Nephron progenitor cell (in vitro differentiated cells): ENCODE measurements at regions not wholly inside any gene's neighbourhood (a gene's known extent, or its start where the extent isn't known, plus 50 kb on each side); places are given as distances from the start of the nearest gene placed in this dataset.

Source experiments
- DNase-seq: peaks from one replicate; pipeline ENCODE4 v3.0.0; 2021
- H3K27ac Mint-ChIP-seq: 2 replicates; pipeline ENCODE4 v1.8.0; 2021; ENCODE audit warnings: mild to moderate bottlenecking, moderate library complexity, mixed read lengths
- H3K27me3 Mint-ChIP-seq: 2 replicates; pipeline ENCODE4 v1.8.0; 2021; ENCODE audit warnings: mild to moderate bottlenecking, low read depth, mixed read lengths; ENCODE audit not compliant: poor library complexity
- H3K36me3 Mint-ChIP-seq: 2 replicates; pipeline ENCODE4 v1.8.0; 2021; ENCODE audit warnings: low read depth, mixed read lengths
- H3K4me1 Mint-ChIP-seq: 2 replicates; pipeline ENCODE4 v1.8.0; 2021; ENCODE audit warnings: mixed read lengths
- H3K4me3 Mint-ChIP-seq: 2 replicates; pipeline ENCODE4 v1.8.0; 2021; ENCODE audit warnings: mild to moderate bottlenecking, moderate library complexity, mixed read lengths
- H3K9me3 Mint-ChIP-seq: 2 replicates; pipeline ENCODE4 v1.8.0; 2021; ENCODE audit warnings: mild to moderate bottlenecking, moderate library complexity, mixed read lengths
- CTCF ChIP-seq: fragments of 200-600 bp; sonication (generic); IDR thresholded peaks from 2 replicates; pipeline ENCODE4 v1.5.0; 2021; ENCODE audit warnings: antibody characterized with exemption

GRCh38 chr3:147615035-147615434 is 205.9 kb downstream of the ZIC1 start:
- H3K9me3 Mint-ChIP-seq, result no peaks in the 10 kb centered on the region
- H3K4me3 Mint-ChIP-seq, result no peak overlapping the region
- DNase-seq, result no peak
- H3K27me3 Mint-ChIP-seq, result no peaks in the 10 kb centered on the region
- H3K27ac Mint-ChIP-seq, result no peak overlapping the region
- H3K36me3 Mint-ChIP-seq, result no peaks in the 10 kb centered on the region
- H3K4me1 Mint-ChIP-seq, result peaks cover 37% of the 10 kb centered on the region
- TF ChIP-seq CTCF, result no peak

GRCh38 chr3:147616998-147617619 is 207.9 kb downstream of the ZIC1 start:
- no peaks in the 10 kb centered on the region for H3K36me3 Mint-ChIP-seq
- TF ChIP-seq CTCF, result peak; percentile 59
- H3K27ac Mint-ChIP-seq, result no peak overlapping the region
- no peak overlapping the region for H3K4me3 Mint-ChIP-seq
- no peak for DNase-seq
- no peaks in the 10 kb centered on the region for H3K9me3 Mint-ChIP-seq
- H3K27me3 Mint-ChIP-seq, result no peaks in the 10 kb centered on the region
- H3K4me1 Mint-ChIP-seq, result peaks cover 40% of the 10 kb centered on the region

GRCh38 chr3:147618691-147619090 is 209.5 kb downstream of the ZIC1 start:
- Mint-ChIP-seq H3K27me3 (no peaks in the 10 kb centered on the region), H3K4me1 (peaks cover 35% of the 10 kb centered on the region), H3K9me3 (no peaks in the 10 kb centered on the region), H3K4me3 (no peak overlapping the region), H3K27ac (no peak overlapping the region), H3K36me3 (no peaks in the 10 kb centered on the region)
- TF ChIP-seq CTCF, result no peak
- DNase-seq, result no peak

- Mint-ChIP-seq H3K4me3 (no peak overlapping the region), H3K27ac (no peak overlapping the region), H3K36me3 (no peaks in the 10 kb centered on the region), H3K9me3 (no peaks in the 10 kb centered on the region), H3K27me3 (peaks cover 3% of the 10 kb centered on the region), H3K4me1 (peaks cover 21% of the 10 kb centered on the region)
- peak; percentile 10 for DNase-seq
- no peak for TF ChIP-seq CTCF
Observed at GRCh38 chr3:147619921-147620560, 210.9 kb downstream of the ZIC1 start.

- peaks cover 3% of the 10 kb centered on the region for H3K27me3 Mint-ChIP-seq
- no peak for DNase-seq
- no peak overlapping the region for H3K27ac Mint-ChIP-seq
- no peak overlapping the region for H3K4me3 Mint-ChIP-seq
- H3K36me3 Mint-ChIP-seq, result no peaks in the 10 kb centered on the region
- H3K9me3 Mint-ChIP-seq, result no peaks in the 10 kb centered on the region
- no peak for TF ChIP-seq CTCF
- peaks cover 16% of the 10 kb centered on the region for H3K4me1 Mint-ChIP-seq
Observed at GRCh38 chr3:147620906-147621305, 211.7 kb downstream of the ZIC1 start.

GRCh38 chr3:147630921-147631415 is 221.8 kb downstream of the ZIC1 start:
- Mint-ChIP-seq H3K27me3 (no peaks in the 10 kb centered on the region), H3K4me3 (no peak overlapping the region), H3K36me3 (peaks cover 2% of the 10 kb centered on the region), H3K9me3 (peaks cover 15% of the 10 kb centered on the region), H3K27ac (no peak overlapping the region), H3K4me1 (no peaks in the 10 kb centered on the region)
- no peak for TF ChIP-seq CTCF
- DNase-seq, result no peak
